ENCODE measurements at regions not wholly inside any gene's neighbourhood (a gene's known extent, or its start where the extent isn't known, plus 50 kb on each side); places are given as distances from the start of the nearest gene placed in this dataset.

GRCh38 chr14:106778986-106779385 lies 1252.6 kb downstream of the TMEM121 start:
- Histone ChIP-seq H3K4me2 (ENCODE audit: low read depth, low read length) (no peak overlapping the region), H3K36me3 (replicated peaks in 1 of 2; ENCODE audit: control insufficient read depth in 1 of 2, insufficient read depth in 2 of 2, low read length in 2 of 2) (no peaks in the 10 kb centered on the region), H2AFZ (ENCODE audit: low read length) (no peak overlapping the region), H3K79me2 (ENCODE audit: insufficient read depth, low read length) (no peaks in the 10 kb centered on the region), H3K9ac (ENCODE audit: insufficient read depth, low read depth, low read length) (no peak overlapping the region), H3K4me1 (ENCODE audit: insufficient read depth, low read length) (no peaks in the 10 kb centered on the region), H3K4me3 (replicated peaks in 1 of 3; ENCODE audit: insufficient read depth in 1 of 3, low read depth in 2 of 3, low read length in 3 of 3) (no peak overlapping the region), H3K27me3 (ENCODE audit: control insufficient read depth in 1 of 2, insufficient read depth in 2 of 2, low read length in 2 of 2) (no peaks in the 10 kb centered on the region; a peak in 1 of 5 replicates), H3K9me3 (ENCODE audit: low read length) (no peaks in the 10 kb centered on the region), H4K20me1 (ENCODE audit: insufficient read depth, low read length) (no peaks in the 10 kb centered on the region), H3K27ac (ENCODE audit: extremely low read length, insufficient read depth, low read length) (no peak overlapping the region)
- no peak for DNase-seq (ENCODE audit: low spot score)
- ATAC-seq = no peak
- BruUV-seq (replicated peaks) = no TSS peak
- in situ Hi-C loops (cut with HindIII; ENCODE audit: extremely low pct_ligation_motif_present, low pct_unique_long_range_greater_than_20kb) = no loop called here
- intact Hi-C loops (cut with micrococcal nuclease; ENCODE audit: unreplicated experiment) = no loop called here
- POLR2A ChIA-PET = no interaction called here
- CTCF ChIA-PET (ENCODE audit: low intra/inter-chr PET ratio, low total read pairs) = no interaction called here
- FAIRE-seq = no peak
- TF ChIP-seq ZNF770 (CRISPR knock-in tag; IDR thresholded peaks at IDR 0.05) = no peak
- TF ChIP-seq ZBTB40 (IDR thresholded peaks at IDR 0.05) = no peak
- no peak for TF ChIP-seq ZBTB40 (CRISPR knock-in tag; IDR thresholded peaks at IDR 0.05)
- no peak for TF ChIP-seq ZBTB25 (CRISPR knock-in tag; IDR thresholded peaks at IDR 0.05)
- no peak for TF ChIP-seq HMG20A (CRISPR knock-in tag; IDR thresholded peaks at IDR 0.05; ENCODE audit: borderline replicate concordance)
- TF ChIP-seq ATF2 (CRISPR knock-in tag; IDR thresholded peaks at IDR 0.05) = no peak
- TF ChIP-seq SATB2 (CRISPR knock-in tag; IDR thresholded peaks at IDR 0.05) = no peak
- TF ChIP-seq ZNF260 (CRISPR knock-in tag; IDR thresholded peaks at IDR 0.05; ENCODE audit: borderline replicate concordance, low read depth) = no peak
- TF ChIP-seq DNMT1 (CRISPR knock-in tag; IDR thresholded peaks at IDR 0.05) = no peak
- no peak for TF ChIP-seq TCF12 (IDR thresholded peaks at IDR 0.05)
- TF ChIP-seq TCF12 (CRISPR knock-in tag; IDR thresholded peaks at IDR 0.05) = no peak
- TF ChIP-seq TEAD3 (CRISPR knock-in tag; optimal IDR thresholded peaks at IDR 0.05; ENCODE audit: borderline replicate concordance) = no peak
- no peak for TF ChIP-seq ZNF670 (CRISPR knock-in tag; IDR thresholded peaks at IDR 0.05; ENCODE audit: borderline replicate concordance)

Measured in HepG2 (cell line).